DND-41 (cell line): ENCODE measurements at regions not wholly inside any gene's neighbourhood (a gene's known extent, or its start where the extent isn't known, plus 50 kb on each side); places are given as distances from the start of the nearest gene placed in this dataset.

Source experiments
- CTCF ChIP-seq: IDR thresholded peaks from 2 replicates; pipeline ENCODE4 v1.5.1; 2012; ENCODE audit warnings: borderline replicate concordance, low read length, moderate library complexity, mild to moderate bottlenecking; ENCODE audit not compliant: poor library complexity, severe bottlenecking; ENCODE audit errors: extremely low read depth
- EZH2 ChIP-seq: IDR thresholded peaks from 3 replicates; pipeline ENCODE4 v1.6.1; 2012; ENCODE audit warnings: borderline replicate concordance, low read depth, mild to moderate bottlenecking, moderate library complexity, low read length, inconsistent platforms; ENCODE audit not compliant: severe bottlenecking

- TF ChIP-seq CTCF (no peak), EZH2 (no peak)
Observed at GRCh38 chr5:179430193-179431175, 85.2 kb upstream of the ADAMTS2 start.
